H1 (cell line): ENCODE measurements at regions not wholly inside any gene's neighbourhood (a gene's known extent, or its start where the extent isn't known, plus 50 kb on each side); places are given as distances from the start of the nearest gene placed in this dataset.

Source experiments
- CTCF ChIA-PET: fragments of 300-600 bp; sonication (Branson Sonifier 250); formaldehyde crosslinking; loops from one replicate; lab custom pipeline; 2021; ENCODE audit not compliant: partially characterized antibody; lab: Charles Lee
- POLR2A ChIA-PET: fragments of 300-600 bp; sonication (Branson Sonifier 250); formaldehyde crosslinking; loops from one replicate; lab custom pipeline; 2021; ENCODE audit warnings: inconsistent platforms; ENCODE audit not compliant: partially characterized antibody; lab: Charles Lee
- DNase-seq, 2 experiments: peaks; one replicate each; pipeline versions ENCODE4 v3.0.0 to v3.0.0-alpha.2; 2010 to 2022; ENCODE audit warnings: low spot score in 2 of 2, low read depth in 1 of 2, mixed read lengths in 1 of 2
- FAIRE-seq: peaks from 2 replicates; lab custom pipeline; 2011; peaks lifted over from hg19 to GRCh38; lab: Jason Lieb, UNC
- H2AFZ ChIP-seq: 2 replicates; pipeline ENCODE4 v1.8.1; 2012; ENCODE audit warnings: low read length, inconsistent platforms
- H2AK5ac ChIP-seq: 2 replicates; pipeline ENCODE4 v1.6.1; 2013; ENCODE audit warnings: low read depth, low read length
- H2BK120ac ChIP-seq: replicated peaks from 2 replicates; pipeline ENCODE3; 2013; ENCODE audit warnings: low read depth, low read length, inconsistent platforms
- H2BK12ac ChIP-seq: 2 replicates; pipeline ENCODE4 v1.6.1; 2013; ENCODE audit warnings: low read depth, low read length
- H2BK15ac ChIP-seq: 2 replicates; pipeline ENCODE4 v1.6.1; 2013; ENCODE audit warnings: low read length
- H2BK20ac ChIP-seq: 2 replicates; pipeline ENCODE4 v1.6.1; 2013; ENCODE audit warnings: low read length
- H2BK5ac ChIP-seq: 2 replicates; pipeline ENCODE4 v1.6.1; 2013; ENCODE audit warnings: low read depth, low read length
- H3K14ac ChIP-seq: 2 replicates; pipeline ENCODE4 v1.6.1; 2013; ENCODE audit warnings: inconsistent platforms; ENCODE audit not compliant: insufficient read length
- H3K18ac ChIP-seq: 2 replicates; pipeline ENCODE4 v1.6.1; 2013; ENCODE audit warnings: low read length; ENCODE audit errors: extremely low read depth
- H3K23ac ChIP-seq: 2 replicates; pipeline ENCODE4 v1.6.1; 2013; ENCODE audit warnings: inconsistent platforms; ENCODE audit not compliant: insufficient read length
- H3K23me2 ChIP-seq: 2 replicates; pipeline ENCODE4 v1.6.1; 2013; ENCODE audit warnings: low read depth, low read length
- H3K27ac ChIP-seq: 2 replicates; pipeline ENCODE4 v1.6.1; 2011; ENCODE audit warnings: low read depth, low read length, inconsistent platforms
- H3K27me3 ChIP-seq, 4 experiments: replicated peaks in 1 of 4; 1 replicate in 1 of 4; 2 replicates in 3 of 4; pipeline versions ENCODE4 v1.6.1 to v1.8.1; 2011 to 2013; ENCODE audit warnings: low read length in 3 of 4, mild to moderate bottlenecking in 3 of 4, inconsistent platforms in 2 of 4, mixed read lengths in 2 of 4, moderate library complexity in 1 of 4; ENCODE audit not compliant: control insufficient read depth in 3 of 4, insufficient read depth in 3 of 4; ENCODE audit errors: extremely low read depth in 1 of 4
- H3K36me3 ChIP-seq, 4 experiments: 2 replicates each; pipeline versions ENCODE4 v1.6.1 to v1.8.1; 2011 to 2013; ENCODE audit warnings: mild to moderate bottlenecking in 4 of 4, low read length in 3 of 4, moderate library complexity in 2 of 4, control low read depth in 1 of 4, inconsistent platforms in 1 of 4; ENCODE audit not compliant: insufficient read depth in 4 of 4, control insufficient read depth in 2 of 4
- H3K4ac ChIP-seq: replicated peaks from 2 replicates; pipeline ENCODE3; 2013; ENCODE audit warnings: low read length, low read depth, mixed read lengths, inconsistent platforms; ENCODE audit not compliant: insufficient read length
- H3K4me1 ChIP-seq, 4 experiments: replicated peaks in 1 of 4; 1 replicate in 1 of 4; 2 replicates in 3 of 4; pipeline versions ENCODE4 v1.6.1 to v1.8.1; 2011 to 2013; ENCODE audit warnings: low read length in 3 of 4, inconsistent platforms in 2 of 4, mixed read lengths in 1 of 4; ENCODE audit not compliant: insufficient read depth in 4 of 4, control insufficient read depth in 3 of 4
- H3K4me2 ChIP-seq, 2 experiments: 2 replicates each; pipeline versions ENCODE4 v1.6.1 to v1.8.1; 2011 to 2013; ENCODE audit warnings: low read depth in 2 of 2, low read length in 2 of 2, control low read depth in 1 of 2, inconsistent platforms in 1 of 2, mild to moderate bottlenecking in 1 of 2; ENCODE audit not compliant: insufficient read depth in 1 of 2
- H3K4me3 ChIP-seq, 4 experiments: fragments of 200-600, 300-600 bp in 1 of 4; sonication (generic), shearing (Covaris generic), sonication (Bioruptor Twin) in 1 of 4; 2 replicates each; pipeline versions ENCODE4 v1.5.1 to v1.8.1; 2011 to 2016; ENCODE audit warnings: low read length in 4 of 4, low read depth in 3 of 4, control low read depth in 2 of 4, inconsistent platforms in 2 of 4, mild to moderate bottlenecking in 2 of 4, mixed read lengths in 1 of 4, moderate library complexity in 1 of 4; ENCODE audit not compliant: insufficient read depth in 2 of 4; ENCODE audit errors: extremely low read depth in 1 of 4
- H3K56ac ChIP-seq: replicated peaks from 2 replicates; pipeline ENCODE3; 2013; ENCODE audit warnings: low read depth, mild to moderate bottlenecking, mixed read lengths, low read length, inconsistent platforms; ENCODE audit not compliant: insufficient read length
- H3K79me1 ChIP-seq: 2 replicates; pipeline ENCODE4 v1.6.1; 2013; ENCODE audit warnings: low read depth, low read length, control low read depth
- H3K79me2 ChIP-seq, 2 experiments: 2 replicates each; pipeline versions ENCODE4 v1.6.1 to v1.8.1; 2012 to 2013; ENCODE audit warnings: low read length in 2 of 2, mild to moderate bottlenecking in 2 of 2, inconsistent platforms in 1 of 2; ENCODE audit not compliant: insufficient read depth in 2 of 2, control insufficient read depth in 1 of 2
- H3K9ac ChIP-seq, 4 experiments: replicated peaks in 1 of 4; 1 replicate in 1 of 4; 2 replicates in 3 of 4; pipeline versions ENCODE4 v1.6.1 to v1.8.1; 2011 to 2013; ENCODE audit warnings: low read depth in 3 of 4, low read length in 3 of 4, control low read depth in 2 of 4, mild to moderate bottlenecking in 2 of 4, moderate library complexity in 2 of 4, inconsistent platforms in 1 of 4; ENCODE audit errors: extremely low read depth in 1 of 4
- H3K9me3 ChIP-seq, 2 experiments: 2 replicates each; pipeline versions ENCODE4 v1.6.1 to v1.8.1; 2012 to 2013; ENCODE audit warnings: mild to moderate bottlenecking in 2 of 2, moderate library complexity in 2 of 2, control low read depth in 1 of 2, inconsistent platforms in 1 of 2, low read depth in 1 of 2, low read length in 1 of 2, mixed read lengths in 1 of 2; ENCODE audit not compliant: insufficient read depth in 2 of 2
- H4K20me1 ChIP-seq, 2 experiments: replicated peaks in 1 of 2; 2 replicates each; pipeline versions ENCODE3 to v1.8.1; 2011 to 2013; ENCODE audit warnings: inconsistent platforms in 2 of 2, low read length in 2 of 2, mild to moderate bottlenecking in 1 of 2; ENCODE audit not compliant: insufficient read depth in 2 of 2, control insufficient read depth in 1 of 2
- H4K5ac ChIP-seq: 2 replicates; pipeline ENCODE4 v1.6.1; 2013; ENCODE audit warnings: low read length, low read depth, mixed read lengths, inconsistent platforms; ENCODE audit not compliant: insufficient read length
- H4K8ac ChIP-seq: 2 replicates; pipeline ENCODE4 v1.8.0; 2013; ENCODE audit warnings: mild to moderate bottlenecking, moderate library complexity, low read length, inconsistent platforms; ENCODE audit not compliant: insufficient read depth; ENCODE audit errors: extremely low read depth
- H4K91ac ChIP-seq: replicated peaks from 2 replicates; pipeline ENCODE3; 2013; ENCODE audit warnings: low read length, mixed read lengths, inconsistent platforms; ENCODE audit not compliant: insufficient read length
- CHD1 ChIP-seq: IDR thresholded peaks from 2 replicates; pipeline ENCODE4 v1.6.1; 2012; ENCODE audit warnings: low read depth, low read length, improper control_type of control experiment
- CREB1 ChIP-seq: IDR thresholded peaks from 2 replicates; pipeline ENCODE4 v1.6.1; 2012; ENCODE audit warnings: inconsistent platforms
- EZH2 ChIP-seq: fragments of 200-600 bp; sonication (generic); IDR thresholded peaks from 2 replicates; pipeline ENCODE4 v1.7.1; 2012; ENCODE audit warnings: low read depth, mild to moderate bottlenecking, moderate library complexity, low read length, inconsistent platforms; ENCODE audit not compliant: severe bottlenecking
- FOSL1 ChIP-seq: IDR thresholded peaks from 2 replicates; pipeline ENCODE4 v1.6.1; 2011; ENCODE audit warnings: mild to moderate bottlenecking, low read depth, low read length, moderate library complexity; ENCODE audit not compliant: insufficient read depth
- KDM4A ChIP-seq: IDR thresholded peaks from one replicate; pipeline ENCODE4 v1.7.1; 2012; ENCODE audit warnings: low read depth, mild to moderate bottlenecking, moderate library complexity, low read length, inconsistent platforms; ENCODE audit not compliant: severe bottlenecking
- KDM5A ChIP-seq: fragments of 200-600 bp; IDR thresholded peaks from 2 replicates; pipeline ENCODE4 v1.7.1; 2012; ENCODE audit warnings: mild to moderate bottlenecking, low read length, inconsistent platforms, mixed read lengths
- RBBP5 ChIP-seq: IDR thresholded peaks from 2 replicates; pipeline ENCODE4 v1.7.1; 2012; ENCODE audit warnings: low read depth, mild to moderate bottlenecking, inconsistent platforms, low read length, moderate library complexity, borderline replicate concordance
- SAP30 ChIP-seq: fragments of 300-600 bp; sonication (generic); IDR thresholded peaks from 2 replicates; pipeline ENCODE4 v1.7.1; 2012; ENCODE audit warnings: low read length, moderate library complexity, mild to moderate bottlenecking, inconsistent platforms; ENCODE audit not compliant: insufficient read depth, insufficient replicate concordance
- WGBS, 2 experiments: shearing (Covaris generic) in 1 of 2; methylation state at CpG; one replicate each; pipeline versions ENCODE4 v1.1.6 to v1.1.7; 2013 to 2015; ENCODE audit warnings: low lambda C conversion rate in 2 of 2, mixed read lengths in 2 of 2, inconsistent platforms in 1 of 2, low coverage in 1 of 2, missing lambda C conversion rate in 1 of 2; ENCODE audit not compliant: insufficient replicate concordance in 2 of 2, insufficient coverage in 1 of 2, insufficient read length in 1 of 2; ENCODE audit errors: extremely low coverage in 1 of 2, missing lambda C conversion rate in 1 of 2; 5-methylcytosine and 5-hydroxymethylcytosine counted together
- TF ChIP-seq, protein P1 (sequence below): IDR thresholded peaks from 2 replicates; pipeline ENCODE4 v1.6.1; 2011; ENCODE audit warnings: low read length, improper control_type of control experiment

DNA sequence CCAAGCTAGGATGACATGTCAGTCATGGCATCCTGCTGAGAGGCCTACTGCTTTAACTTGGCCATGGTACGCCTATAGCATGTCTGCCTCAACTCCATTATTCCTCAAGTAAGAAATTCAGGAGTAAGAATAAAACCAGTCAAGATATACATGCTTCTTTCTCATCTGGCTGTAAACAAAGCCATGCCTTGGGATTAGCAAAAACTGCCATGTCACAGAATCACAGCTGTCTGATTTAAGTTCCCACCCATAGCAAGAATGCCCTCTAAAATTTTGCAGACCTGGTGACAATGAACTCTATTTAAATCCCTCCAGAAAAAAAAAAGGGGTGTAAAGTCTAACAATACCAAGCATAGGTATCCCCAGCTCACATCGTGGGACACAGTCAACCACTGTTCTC, 55.6 kb upstream of the ACAN start:
- Histone ChIP-seq H4K5ac (no peak overlapping the region), H3K23ac (no peak overlapping the region), H3K79me2 (no peaks in the 10 kb centered on the region), H2AFZ (no peak overlapping the region), H3K23me2 (no peaks in the 10 kb centered on the region), H3K27me3 (no peaks in the 10 kb centered on the region), H3K79me1 (no peaks in the 10 kb centered on the region), H4K8ac (no peak overlapping the region), H4K91ac (no peak overlapping the region), H3K56ac (no peak overlapping the region), H4K20me1 (no peaks in the 10 kb centered on the region), H2BK20ac (no peak overlapping the region), H2BK120ac (no peak overlapping the region), H2BK15ac (no peak overlapping the region), H2BK5ac (no peak overlapping the region), H3K27ac (no peak overlapping the region), H3K4me1 (peaks cover 0 to 6% (median 4%) of the 10 kb centered on the region in 4 experiments; a peak in 5 of 7 replicates), H2AK5ac (no peak overlapping the region), H3K9me3 (no peaks in the 10 kb centered on the region), H3K4ac (no peak overlapping the region), H3K4me2 (no peak overlapping the region), H3K9ac (no peak overlapping the region), H3K14ac (no peak overlapping the region), H3K18ac (no peak overlapping the region), H2BK12ac (no peak overlapping the region), H3K36me3 (no peaks in the 10 kb centered on the region), H3K4me3 (no peak overlapping the region)
- TF ChIP-seq CHD1 (no peak), KDM4A (no peak), RBBP5 (no peak), CREB1 (no peak), SAP30 (no peak), FOSL1 (no peak), KDM5A (no peak), EZH2 (no peak)
- TF ChIP-seq, protein P1, sequence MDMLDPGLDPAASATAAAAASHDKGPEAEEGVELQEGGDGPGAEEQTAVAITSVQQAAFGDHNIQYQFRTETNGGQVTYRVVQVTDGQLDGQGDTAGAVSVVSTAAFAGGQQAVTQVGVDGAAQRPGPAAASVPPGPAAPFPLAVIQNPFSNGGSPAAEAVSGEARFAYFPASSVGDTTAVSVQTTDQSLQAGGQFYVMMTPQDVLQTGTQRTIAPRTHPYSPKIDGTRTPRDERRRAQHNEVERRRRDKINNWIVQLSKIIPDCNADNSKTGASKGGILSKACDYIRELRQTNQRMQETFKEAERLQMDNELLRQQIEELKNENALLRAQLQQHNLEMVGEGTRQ = no peak
- peak in 1 of 2 experiments; percentile 4 for DNase-seq
- CTCF ChIA-PET = no interaction called here
- WGBS, 2 experiments = 79% methylated on average over 2 of the region's 2 CpGs; no CpG with 5 or more reads in 1 of the 2 experiments
- FAIRE-seq = no peak
- POLR2A ChIA-PET = no interaction called here
